Heart left ventricle (tissue), 16 donors: ENCODE measurements at regions not wholly inside any gene's neighbourhood (a gene's known extent, or its start where the extent isn't known, plus 50 kb on each side); places are given as distances from the start of the nearest gene placed in this dataset.
A peak's percentile ranks its signal among the peaks of the same experiment; 100 is the strongest.

ENCODE experiments used
- ATAC-seq, 4 donors: fragments of 200-7000 bp; cut with Tn5 transposase; one replicate each; pipeline ENCODE4 v1.9.1; 2020 to 2022; ENCODE audit warnings: moderate library complexity in 4 of 4, mild to moderate bottlenecking in 3 of 4, moderate number of reproducible peaks in 1 of 4
- DNase-seq, 5 donors: peaks; one replicate each; pipeline ENCODE4 v3.0.0-alpha.2; 2020
- H3K27ac ChIP-seq, 12 donors: fragments of 200-600 bp; sonication (generic) in 4 of 12; one replicate each; pipeline versions ENCODE4 v1.5.0 to v1.8.0; 2016 to 2022; ENCODE audit warnings: mild to moderate bottlenecking in 2 of 12
- H3K27me3 ChIP-seq, 9 donors: fragments of 200-600 bp; sonication (generic) in 2 of 9; one replicate each; pipeline versions ENCODE4 v1.5.1 to v1.8.0; 2016 to 2022; ENCODE audit warnings: mild to moderate bottlenecking in 3 of 9
- H3K36me3 ChIP-seq, 9 donors: fragments of 200-600 bp; sonication (generic) in 2 of 9; one replicate each; pipeline versions ENCODE4 v1.5.0 to v1.8.0; 2018 to 2022; ENCODE audit warnings: mild to moderate bottlenecking in 2 of 9
- H3K4me1 ChIP-seq, 12 donors: fragments of 200-600 bp; sonication (generic) in 4 of 12; one replicate each; pipeline versions ENCODE4 v1.5.0 to v1.8.0; 2016 to 2022; ENCODE audit warnings: mild to moderate bottlenecking in 3 of 12
- H3K4me3 ChIP-seq, 12 donors: fragments of 200-600 bp; sonication (generic) in 4 of 12; one replicate each; pipeline versions ENCODE4 v1.5.0 to v1.8.0; 2017 to 2022; ENCODE audit warnings: mild to moderate bottlenecking in 9 of 12, moderate library complexity in 4 of 12
- H3K9me3 ChIP-seq, 12 donors: fragments of 200-600 bp; sonication (generic) in 4 of 12; one replicate each; pipeline versions ENCODE4 v1.5.0 to v1.8.0; 2016 to 2022; ENCODE audit warnings: mild to moderate bottlenecking in 1 of 12
- CTCF ChIP-seq, 12 donors: fragments of 200-600 bp; sonication (generic) in 4 of 12; IDR thresholded peaks; one replicate each; pipeline versions ENCODE4 v1.5.0 to v1.8.0; 2018 to 2022; ENCODE audit warnings: antibody characterized with exemption in 12 of 12, mild to moderate bottlenecking in 5 of 12
- POLR2A ChIP-seq, 2 donors: fragments of 450-650 bp; IDR thresholded peaks; one replicate each; pipeline ENCODE4 v1.6.1; 2017; ENCODE audit warnings: antibody characterized with exemption in 2 of 2, mild to moderate bottlenecking in 2 of 2, moderate library complexity in 2 of 2
- WGBS, 4 donors: extraction: QIAGEN DNeasy Blood & Tissue Kit in 2 of 4; methylation state at CpG; one replicate each; pipeline versions ENCODE4 v1.1.5 to v1.1.7; 2013 to 2018; 5-methylcytosine and 5-hydroxymethylcytosine counted together
- intact Hi-C, 10 donors: fragments of 100-400 bp; cut with DNase I; formaldehyde crosslinking; loops; one replicate each; pipeline versions ENCODE4 v1.11.1 to v1.14.2; 2022
- donor health status: ischemic (EF 13 %, LVEDD 7.1; RV severe dilation, severe dysfunction).
- donor health status: healthy with polysubstance abuse.
- donor health status: DM: no; HTN: yes; CAD: no.
- donor health status: DM: no; HTN: no; CAD: no.
- donor health status: ischemic (EF 25% LVEDD 6.9; RV normal size, moderate dysfunction).
- donor health status: ischemic (EF 25% LVEDD 5.7; RV mildly dilated, moderate dysfunction).
- donor health status: healthy.
- donor health status: DM: yes; HTN: yes; CAD: no.
- donor health status: ischemic (EF 35%, LVEDD 5.7; RV mildly dilated, moderate dysfunction).
- donor health status: nonischemic (EF 11% LVEDD 7.7; RV severe dilation, severe dysfunction).
- donor health status: DM: yes; HTN: yes; CAD: no.
- donor health status: PGD.
- donor health status: ischemic (EF 29% LVEDD 5.4; RV normal size, mild dysfunction).
- donor health status: nonischemic (EF 23%, LVEDD 6.1; RV moderate dilation, normal function).

GRCh38 chr3:146881966-146882760, 277.0 kb upstream of the PLSCR5 start:
- ATAC-seq (no peak), DNase-seq (no peak)
- intact Hi-C loops, result no loop called here
- H3K9me3 ChIP-seq, result no peaks in the 10 kb centered on the region
- H3K27me3 ChIP-seq, result no peaks in the 10 kb centered on the region
- TF ChIP-seq CTCF (IDR thresholded peaks at IDR 0.05), result no peak
- no peak for TF ChIP-seq POLR2A (IDR thresholded peaks at IDR 0.05)
- H3K4me1 ChIP-seq, result no peaks in the 10 kb centered on the region
- H3K27ac ChIP-seq, result no peak overlapping the region
- 72 to 79% (median 75%) methylated on average over 3 of the region's 3 CpGs for WGBS, 4 donors
- H3K36me3 ChIP-seq, result no peaks in the 10 kb centered on the region
- H3K4me3 ChIP-seq, result no peak overlapping the region

- intact Hi-C loops, result no loop called here
These were observed 276.2 kb upstream of the PLSCR5 start for GRCh38 chr3:146881356-146881755.

GRCh38 chr3:146873748-146874147, 268.6 kb upstream of the PLSCR5 start:
- no peak for DNase-seq
- H3K4me3 ChIP-seq, result no peak overlapping the region
- intact Hi-C loops, result no loop called here
- TF ChIP-seq CTCF (IDR thresholded peaks at IDR 0.05), result no peak
- no peak for TF ChIP-seq POLR2A (IDR thresholded peaks at IDR 0.05)
- H3K9me3 ChIP-seq, result peaks cover 0 to 25% (median 10%) of the 10 kb centered on the region in 12 donors
- no peaks in the 10 kb centered on the region for H3K4me1 ChIP-seq
- ATAC-seq, result no peak
- no peaks in the 10 kb centered on the region for H3K36me3 ChIP-seq
- no peak overlapping the region for H3K27ac ChIP-seq
- no peaks in the 10 kb centered on the region for H3K27me3 ChIP-seq

More at GRCh38 chr3:146881356-146881755, 276.2 kb upstream of the PLSCR5 start:
- Histone ChIP-seq H3K27me3 (no peaks in the 10 kb centered on the region), H3K4me3 (no peak overlapping the region), H3K36me3 (no peaks in the 10 kb centered on the region), H3K9me3 (no peaks in the 10 kb centered on the region), H3K27ac (no peak overlapping the region), H3K4me1 (no peaks in the 10 kb centered on the region)
- no peak for TF ChIP-seq POLR2A (IDR thresholded peaks at IDR 0.05)
- TF ChIP-seq CTCF (IDR thresholded peaks at IDR 0.05), result no peak
- DNase-seq (no peak), ATAC-seq (no peak)
- 79 to 83% (median 82%) methylated on average over 6 of the region's 6 CpGs for WGBS, 4 donors

- Histone ChIP-seq H3K36me3 (no peaks in the 10 kb centered on the region), H3K9me3 (no peaks in the 10 kb centered on the region), H3K27me3 (no peaks in the 10 kb centered on the region), H3K4me3 (peak overlapping the region in 2 of 12 donors; percentile 5 to 18), H3K27ac (no peak overlapping the region), H3K4me1 (peaks cover 0 to 10% (median 0%) of the 10 kb centered on the region in 12 donors)
- ATAC-seq (no peak), DNase-seq (peak in 1 of 5 donors; percentile 24)
- intact Hi-C loops, result no loop called here
- TF ChIP-seq POLR2A (IDR thresholded peaks at IDR 0.05), result no peak
- no peak for TF ChIP-seq CTCF (IDR thresholded peaks at IDR 0.05)
- 16 to 23% (median 20%) methylated on average over 7 of the region's 7 CpGs for WGBS, 4 donors
These were observed 260.1 kb upstream of the PLSCR5 start for GRCh38 chr3:146865175-146865755.
